HepG2 (cell line): ENCODE measurements at regions not wholly inside any gene's neighbourhood (a gene's known extent, or its start where the extent isn't known, plus 50 kb on each side); places are given as distances from the start of the nearest gene placed in this dataset.

Experiments
- AGO1 ChIP-seq: fragments of 200-400 bp; formaldehyde crosslinking; IDR thresholded peaks from 2 replicates; pipeline ENCODE4 v1.6.1; 2017; ENCODE audit warnings: mild to moderate bottlenecking, low read depth, low read length, moderate library complexity; ENCODE audit not compliant: poor library complexity, severe bottlenecking
- CCAR2 ChIP-seq: fragments of 200-400 bp; formaldehyde crosslinking; optimal IDR thresholded peaks from 2 replicates; pipeline ENCODE3; 2018; ENCODE audit warnings: low read depth, mild to moderate bottlenecking, low read length, moderate library complexity
- CEBPZ ChIP-seq: IDR thresholded peaks from 2 replicates; pipeline ENCODE4 v1.6.1; 2012; ENCODE audit warnings: low read length, improper control_type of control experiment
- CHD2 ChIP-seq: IDR thresholded peaks from 2 replicates; pipeline ENCODE4 v1.6.1; 2011; ENCODE audit warnings: low read depth, low read length, improper control_type of control experiment
- CREB1 ChIP-seq, 2 experiments: fragments of 450-650 bp in 1 of 2; IDR thresholded peaks; 2 replicates each; pipeline ENCODE4 v1.6.1; 2016 to 2017; ENCODE audit warnings: control low read depth in 1 of 2, mild to moderate bottlenecking in 1 of 2, missing compliant biosample characterization in 1 of 2, missing genetic modification characterization in 1 of 2
- GABPB1 ChIP-seq: IDR thresholded peaks from 2 replicates; pipeline ENCODE4 v1.6.1; 2016; ENCODE audit warnings: mild to moderate bottlenecking, missing genetic modification reagents, moderate library complexity, missing compliant biosample characterization
- KDM1A ChIP-seq: IDR thresholded peaks from 2 replicates; pipeline ENCODE4 v1.6.1; 2016; ENCODE audit warnings: missing compliant biosample characterization
- NAIF1 ChIP-seq: sonication (generic); formaldehyde crosslinking; IDR thresholded peaks from 2 replicates; pipeline ENCODE4 v1.5.0; 2020; ENCODE audit warnings: mild to moderate bottlenecking, missing genetic modification reagents, borderline replicate concordance
- RAD21 ChIP-seq: fragments of 450-650 bp; formaldehyde crosslinking; IDR thresholded peaks from 2 replicates; pipeline ENCODE4 v1.5.0; 2020; ENCODE audit warnings: mild to moderate bottlenecking
- TBX2 ChIP-seq: sonication (generic); formaldehyde crosslinking; IDR thresholded peaks from 2 replicates; pipeline ENCODE4 v1.5.0; 2020; ENCODE audit warnings: missing genetic modification reagents, mild to moderate bottlenecking, borderline replicate concordance
- TRAFD1 ChIP-seq: sonication (generic); formaldehyde crosslinking; IDR thresholded peaks from 2 replicates; pipeline ENCODE4 v1.5.1; 2020; ENCODE audit warnings: missing genetic modification reagents, mild to moderate bottlenecking, borderline replicate concordance
- ZBTB2 ChIP-seq: sonication (generic); formaldehyde crosslinking; IDR thresholded peaks from 2 replicates; pipeline ENCODE4 v1.8.0; 2022; ENCODE audit warnings: low read depth, missing genetic modification reagents
- ZNF33B ChIP-seq: sonication (generic); formaldehyde crosslinking; IDR thresholded peaks from 2 replicates; pipeline ENCODE4 v1.5.1; 2020; ENCODE audit warnings: mild to moderate bottlenecking, missing genetic modification reagents
- ZNF451 ChIP-seq: sonication (generic); formaldehyde crosslinking; IDR thresholded peaks from 2 replicates; pipeline ENCODE4 v1.5.0; 2020; ENCODE audit warnings: mild to moderate bottlenecking, missing genetic modification reagents
- ZNF543 ChIP-seq: sonication (generic); formaldehyde crosslinking; IDR thresholded peaks from 2 replicates; pipeline ENCODE4 v1.4.0; 2020; ENCODE audit warnings: mild to moderate bottlenecking, missing genetic modification reagents
- ZNF569 ChIP-seq: sonication (generic); formaldehyde crosslinking; IDR thresholded peaks from 2 replicates; pipeline ENCODE4 v1.5.0; 2020; ENCODE audit warnings: mild to moderate bottlenecking, missing genetic modification reagents, moderate library complexity, borderline replicate concordance
- ZNF691 ChIP-seq: sonication (generic); formaldehyde crosslinking; IDR thresholded peaks from 2 replicates; pipeline ENCODE4 v1.4.0; 2020; ENCODE audit warnings: missing genetic modification reagents, low read depth, mild to moderate bottlenecking, borderline replicate concordance
- ZSCAN25 ChIP-seq: sonication (generic); formaldehyde crosslinking; IDR thresholded peaks from 2 replicates; pipeline ENCODE4 v1.8.0; 2022; ENCODE audit warnings: mild to moderate bottlenecking, missing genetic modification reagents

GRCh38 chr20:50355590-50356524, 154.3 kb upstream of the PTPN1 start (continued):
- TF ChIP-seq CEBPZ (no peak), ZNF543 (no peak), CREB1 (IDR thresholded peaks at IDR 0.05) (no peak), CREB1 (CRISPR knock-in tag; IDR thresholded peaks at IDR 0.05) (no peak), ZNF33B (no peak), TRAFD1 (CRISPR knock-in tag) (no peak), RAD21 (CRISPR knock-in tag) (no peak), ZNF451 (CRISPR knock-in tag) (no peak), CCAR2 (no peak), GABPB1 (CRISPR knock-in tag) (0 out of 2 replicates have a peak, but pooled peaks have one; percentile 2), KDM1A (CRISPR knock-in tag) (0 out of 2 replicates have a peak, but pooled peaks have one; percentile 72), TBX2 (CRISPR knock-in tag) (no peak), NAIF1 (CRISPR knock-in tag) (no peak), ZNF569 (no peak), ZSCAN25 (peak; percentile 53; the same call in 1 of the 2 replicates), ZBTB2 (CRISPR knock-in tag) (no peak), CHD2 (no peak), ZNF691 (CRISPR knock-in tag) (no peak), AGO1 (no peak)
